Coronary artery (tissue), 2 donors: ENCODE measurements at regions not wholly inside any gene's neighbourhood (a gene's known extent, or its start where the extent isn't known, plus 50 kb on each side); places are given as distances from the start of the nearest gene placed in this dataset.

Source experiments
- DNase-seq: peaks from one replicate; pipeline ENCODE4 v3.0.0-alpha.2; 2017; ENCODE audit warnings: low spot score
- H3K27ac ChIP-seq, 2 donors: fragments of 200-600 bp; sonication (generic); one replicate each; pipeline ENCODE4 v1.5.1; 2016 to 2019
- H3K4me3 ChIP-seq: fragments of 200-600 bp; sonication (generic); 2 replicates; pipeline ENCODE4 v1.5.1; 2016; ENCODE audit warnings: mild to moderate bottlenecking, moderate library complexity
- TF ChIP-seq, protein P1 (sequence below): fragments of 200-600 bp; sonication (generic); IDR thresholded peaks from one replicate; pipeline ENCODE4 v1.5.1; 2019; ENCODE audit warnings: antibody characterized with exemption

DNA sequence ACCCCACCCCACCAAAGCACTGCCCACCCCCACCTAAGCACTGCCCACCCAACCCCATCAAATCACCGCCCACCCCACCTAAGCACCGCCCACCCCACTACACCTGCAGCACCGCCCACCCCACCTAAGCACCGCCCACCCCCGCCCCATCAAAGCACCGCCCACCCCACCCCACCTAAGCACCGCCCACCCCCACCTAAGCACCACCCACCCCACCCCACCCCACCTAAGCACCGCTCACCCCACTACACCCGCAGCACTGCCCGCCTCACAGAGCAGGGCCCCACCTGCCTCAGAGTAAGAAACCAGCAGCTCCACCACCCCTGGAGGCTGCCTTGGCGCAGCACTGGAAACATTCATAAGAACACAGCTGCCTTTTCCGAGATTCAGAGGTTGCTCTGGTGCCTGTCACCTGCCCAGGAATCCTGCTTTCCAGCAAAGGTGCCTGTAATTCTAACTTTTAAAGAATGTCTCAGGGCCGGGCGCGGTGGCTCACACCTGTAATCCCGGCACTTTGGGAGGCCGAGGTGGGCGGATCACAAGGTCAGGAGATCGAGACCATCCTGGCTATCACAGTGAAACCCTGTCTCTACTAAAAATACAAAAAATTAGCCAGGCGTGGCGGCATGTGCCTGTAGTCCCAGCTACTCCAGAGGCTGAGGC is 148.2 kb downstream of the BMP7 start:
- DNase-seq = no peak
- no peak overlapping the region for H3K4me3 ChIP-seq
- TF ChIP-seq, protein P1, sequence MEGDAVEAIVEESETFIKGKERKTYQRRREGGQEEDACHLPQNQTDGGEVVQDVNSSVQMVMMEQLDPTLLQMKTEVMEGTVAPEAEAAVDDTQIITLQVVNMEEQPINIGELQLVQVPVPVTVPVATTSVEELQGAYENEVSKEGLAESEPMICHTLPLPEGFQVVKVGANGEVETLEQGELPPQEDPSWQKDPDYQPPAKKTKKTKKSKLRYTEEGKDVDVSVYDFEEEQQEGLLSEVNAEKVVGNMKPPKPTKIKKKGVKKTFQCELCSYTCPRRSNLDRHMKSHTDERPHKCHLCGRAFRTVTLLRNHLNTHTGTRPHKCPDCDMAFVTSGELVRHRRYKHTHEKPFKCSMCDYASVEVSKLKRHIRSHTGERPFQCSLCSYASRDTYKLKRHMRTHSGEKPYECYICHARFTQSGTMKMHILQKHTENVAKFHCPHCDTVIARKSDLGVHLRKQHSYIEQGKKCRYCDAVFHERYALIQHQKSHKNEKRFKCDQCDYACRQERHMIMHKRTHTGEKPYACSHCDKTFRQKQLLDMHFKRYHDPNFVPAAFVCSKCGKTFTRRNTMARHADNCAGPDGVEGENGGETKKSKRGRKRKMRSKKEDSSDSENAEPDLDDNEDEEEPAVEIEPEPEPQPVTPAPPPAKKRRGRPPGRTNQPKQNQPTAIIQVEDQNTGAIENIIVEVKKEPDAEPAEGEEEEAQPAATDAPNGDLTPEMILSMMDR = no peak
- H3K27ac ChIP-seq = no peak overlapping the region
